Midbrain (tissue), 1 donor: ENCODE measurements at regions not wholly inside any gene's neighbourhood (a gene's known extent, or its start where the extent isn't known, plus 50 kb on each side); places are given as distances from the start of the nearest gene placed in this dataset.
"Not testable (repeated sequence)": the region's sequence is repeated elsewhere in the genome, so short reads cannot be mapped to it uniquely, and the experiment has no call there.

Experiments used
- DNase-seq: peaks from one replicate; lab custom pipeline; 2025; lab: John Stamatoyannopoulos, UW

DNA sequence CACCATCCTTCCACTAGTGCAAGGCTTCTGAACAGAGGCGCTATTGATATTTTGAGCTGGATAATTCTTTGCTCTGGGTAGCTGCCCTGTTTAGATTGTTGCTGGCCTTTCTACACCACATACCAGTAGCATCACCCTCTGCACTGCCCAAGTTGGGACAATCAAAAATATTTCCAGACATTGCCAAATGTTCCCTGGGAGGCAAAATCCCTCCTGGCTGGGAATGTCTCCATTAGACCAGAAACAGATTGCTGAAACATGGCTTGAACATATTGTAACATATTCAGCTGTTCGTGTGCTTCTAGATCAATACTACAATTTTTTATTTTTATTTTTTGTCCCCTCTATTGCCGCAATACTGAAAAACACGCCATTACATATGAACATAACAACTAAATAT lies 174.6 kb downstream of the ABCA8 start:
- no peak for DNase-seq

DNA sequence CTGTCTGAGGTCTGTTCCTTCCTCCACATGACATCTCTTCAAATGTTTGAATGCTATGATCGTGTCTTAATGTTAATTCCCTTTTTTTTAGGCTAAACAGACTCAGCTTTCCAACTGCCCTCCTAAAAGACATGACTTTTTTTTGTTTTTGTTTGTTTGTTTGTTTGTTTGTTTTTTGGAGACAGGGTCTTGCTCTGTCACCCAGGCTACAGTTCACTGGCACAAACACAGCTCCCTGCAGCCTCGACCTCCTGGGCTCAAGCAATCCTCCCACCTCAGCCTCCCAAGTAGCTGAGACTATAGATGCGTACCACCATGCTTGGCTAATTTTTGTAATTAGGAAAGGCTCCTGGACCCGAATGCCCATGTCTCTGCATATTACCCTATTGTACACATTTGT lies 176.5 kb downstream of the ABCA8 start:
- no peak for DNase-seq

DNA sequence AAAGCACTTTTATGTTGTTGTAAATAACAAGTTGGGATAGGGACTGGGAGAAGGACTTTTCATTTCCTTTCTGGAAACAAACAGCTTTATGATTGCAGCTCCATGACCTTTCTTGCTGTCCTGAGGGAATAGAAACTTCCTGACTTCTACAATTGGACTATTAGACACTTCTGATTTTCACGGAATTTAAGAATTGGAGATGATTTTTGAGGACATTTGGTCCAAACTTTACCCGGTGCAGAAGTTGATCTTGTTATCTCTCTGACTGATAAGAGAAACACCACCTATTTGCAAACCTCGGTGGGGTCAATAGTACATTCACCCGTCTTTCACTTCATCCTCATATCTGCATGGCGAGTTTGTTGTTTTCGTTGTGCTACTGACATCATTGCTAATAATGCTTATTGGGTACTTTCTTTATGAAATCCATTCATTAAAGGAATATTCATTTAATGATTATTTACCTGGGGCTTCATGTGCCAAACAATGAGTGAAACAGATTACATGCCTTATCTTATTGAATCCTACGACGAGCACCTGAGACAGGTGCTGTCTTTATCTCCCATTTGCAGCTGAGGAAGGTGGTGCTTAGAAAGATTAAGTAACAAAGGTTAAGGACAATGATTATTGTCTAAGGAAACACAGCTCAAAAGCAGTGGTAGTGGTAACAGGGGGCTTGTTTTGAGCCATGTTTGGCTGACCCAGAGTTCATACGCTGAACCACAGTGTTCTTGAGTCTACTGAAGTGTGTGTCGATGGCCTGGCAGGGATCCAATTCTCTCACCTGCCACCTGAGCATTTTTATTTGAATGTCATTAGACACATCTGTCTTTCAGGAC lies 176.9 kb upstream of the FAM20A start:
- DNase-seq = peak; percentile 50

DNA sequence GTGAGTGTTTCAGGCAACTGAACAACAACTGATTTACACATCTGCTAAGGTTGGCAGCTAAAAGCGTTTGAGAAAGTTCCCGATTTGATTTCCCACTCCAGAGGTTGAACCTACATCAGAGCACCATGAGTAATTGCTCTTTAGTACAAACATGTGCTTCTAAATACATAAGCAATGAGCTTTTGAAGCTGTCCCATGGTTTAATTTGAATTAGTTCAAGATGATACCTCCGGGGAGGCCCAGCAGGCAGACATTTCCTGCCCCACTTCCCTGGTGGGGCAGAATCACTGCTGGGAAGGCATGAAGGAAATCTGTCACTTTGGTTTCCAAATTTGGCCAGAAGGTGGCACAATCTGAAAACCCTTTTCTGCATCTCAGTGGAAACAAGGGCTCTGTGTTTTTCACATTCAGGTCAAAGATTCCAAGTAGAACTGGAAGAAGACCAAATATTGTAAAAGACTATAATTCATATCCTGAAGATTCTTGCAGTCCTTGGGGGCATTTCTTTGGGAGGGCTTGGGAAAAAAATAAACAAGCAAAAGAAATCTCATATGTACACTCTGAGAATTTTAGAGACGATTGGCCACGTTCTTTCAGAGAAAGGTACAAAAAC lies 176.2 kb upstream of the FAM20A start:
- DNase-seq = peak; percentile 88

DNA sequence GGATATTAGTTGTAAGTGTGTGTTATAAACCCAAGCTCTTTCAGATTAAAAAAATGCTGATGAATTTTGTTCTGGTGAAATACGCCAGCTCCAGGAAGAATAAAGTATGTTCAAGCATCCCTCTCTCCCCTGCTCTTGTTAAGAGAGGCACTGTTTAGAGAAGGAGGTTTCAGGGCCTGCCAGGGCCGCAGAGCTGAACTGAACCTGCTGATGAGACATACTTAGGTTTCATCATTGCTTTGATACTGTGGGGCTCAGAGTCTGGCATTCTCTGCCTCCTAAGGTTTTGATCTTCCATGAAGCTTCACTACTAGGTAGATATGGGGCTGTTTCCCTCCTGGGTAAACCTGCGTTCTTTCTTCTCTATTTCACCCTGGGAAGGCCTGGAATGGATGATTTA lies 175.3 kb upstream of the FAM20A start:
- no peak for DNase-seq

DNA sequence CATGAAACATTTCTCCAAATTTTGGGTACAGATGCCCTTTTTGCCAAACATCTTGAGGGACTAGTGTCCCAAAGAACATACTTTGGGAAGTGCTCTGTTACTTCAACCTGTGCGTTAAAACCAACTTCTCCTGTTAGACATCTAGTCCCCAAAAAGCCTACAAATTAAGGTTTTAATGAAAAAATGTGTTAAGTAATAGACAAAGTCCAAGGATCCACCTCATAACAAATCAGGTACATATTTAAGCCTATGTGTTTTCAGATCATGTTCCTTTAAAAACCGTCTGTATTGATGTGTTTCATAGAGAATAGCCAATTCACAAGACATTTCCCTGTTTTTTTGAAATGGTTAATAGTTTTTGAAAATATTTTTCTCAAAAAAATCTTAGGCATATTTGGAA lies 174.8 kb upstream of the FAM20A start:
- DNase-seq = no peak

DNA sequence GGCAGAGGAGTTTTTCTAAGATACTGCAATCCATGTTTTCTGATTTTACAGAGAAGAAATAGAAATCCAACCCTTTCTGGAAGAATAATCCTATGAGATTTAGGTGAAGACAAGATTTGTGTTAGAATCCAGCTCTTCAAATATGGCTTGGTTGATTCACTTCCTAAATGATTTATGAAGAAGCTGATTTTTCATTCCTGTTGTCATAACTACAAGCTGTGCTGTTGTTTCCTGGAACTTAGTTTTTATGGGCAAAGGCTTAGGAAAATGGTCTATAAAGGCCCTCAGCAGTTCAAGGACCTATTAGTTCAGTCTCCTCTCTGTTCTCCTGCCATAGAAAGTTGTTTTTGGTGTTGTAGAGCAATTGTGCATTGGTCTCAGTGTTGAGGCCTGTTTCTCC lies 174.2 kb upstream of the FAM20A start:
- no peak for DNase-seq

DNA sequence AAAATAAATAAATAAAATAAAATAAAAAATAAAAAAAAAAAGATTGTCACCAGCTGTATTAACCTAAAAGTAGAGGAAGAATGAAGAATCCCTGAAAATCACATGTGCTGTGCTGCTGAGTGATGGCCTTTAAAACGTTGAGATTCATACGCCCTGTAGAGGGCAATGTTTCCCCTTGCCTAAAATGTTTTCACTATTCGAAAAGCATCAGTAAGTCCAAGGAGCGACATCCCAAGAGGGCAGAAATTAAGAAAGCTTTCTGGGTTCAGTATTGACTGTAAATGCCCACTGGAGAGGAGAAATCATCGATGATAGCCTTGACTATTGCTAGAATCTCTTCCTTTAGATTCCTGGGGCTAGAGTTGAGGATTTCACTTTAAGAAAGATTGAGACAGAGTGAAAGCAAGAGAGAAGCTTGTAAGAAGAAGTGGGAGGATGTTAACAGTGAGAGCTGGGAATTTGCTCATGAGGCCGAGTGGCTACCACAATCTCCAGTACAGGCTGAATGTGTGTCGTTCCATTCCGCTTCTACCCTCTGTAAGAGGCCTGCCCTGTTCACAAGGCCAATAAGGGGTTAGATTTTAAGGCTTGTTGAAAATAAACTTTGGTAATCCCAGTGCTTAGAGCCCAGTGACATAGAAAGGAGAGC lies 170.8 kb upstream of the FAM20A start:
- DNase-seq = peak; percentile 73

DNA sequence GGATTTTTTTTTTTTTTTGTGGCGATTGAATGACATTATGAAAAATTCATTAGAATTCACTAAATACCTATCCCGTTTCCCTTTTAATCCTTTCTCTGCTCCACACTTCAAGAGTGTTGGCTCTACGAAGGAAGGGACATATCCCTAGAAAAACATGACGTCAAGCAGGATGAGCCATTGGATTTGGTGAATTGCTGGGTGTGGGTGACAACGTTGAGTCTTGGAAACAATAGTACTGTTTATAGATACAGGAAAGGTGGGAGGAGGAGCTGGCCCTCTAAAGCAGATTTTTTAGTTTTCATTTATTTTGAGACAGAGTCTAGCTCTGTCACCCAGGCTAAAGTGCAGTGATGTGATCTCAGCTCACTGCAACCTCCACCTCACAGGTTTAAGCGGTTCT lies 167.6 kb upstream of the FAM20A start:
- DNase-seq = no peak

DNA sequence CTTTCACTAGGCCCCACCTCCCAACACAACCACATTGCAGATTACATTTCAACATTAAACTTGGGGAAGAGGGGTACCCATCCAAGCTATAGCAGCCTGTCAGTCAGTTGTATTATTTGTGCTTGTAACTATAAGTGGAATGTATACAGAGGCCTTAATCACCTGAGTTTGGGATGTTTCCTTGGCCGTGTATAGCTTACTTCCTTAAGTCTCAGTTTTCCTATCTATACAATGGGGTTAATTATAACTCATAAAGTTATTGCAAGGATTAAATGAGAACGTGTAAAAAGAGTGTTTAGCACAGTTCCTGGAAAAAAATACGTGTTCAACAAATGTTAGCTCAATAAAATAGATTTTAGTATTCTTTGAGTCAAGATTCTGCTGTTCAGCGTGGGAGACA lies 165.5 kb upstream of the FAM20A start:
- DNase-seq = no peak

DNA sequence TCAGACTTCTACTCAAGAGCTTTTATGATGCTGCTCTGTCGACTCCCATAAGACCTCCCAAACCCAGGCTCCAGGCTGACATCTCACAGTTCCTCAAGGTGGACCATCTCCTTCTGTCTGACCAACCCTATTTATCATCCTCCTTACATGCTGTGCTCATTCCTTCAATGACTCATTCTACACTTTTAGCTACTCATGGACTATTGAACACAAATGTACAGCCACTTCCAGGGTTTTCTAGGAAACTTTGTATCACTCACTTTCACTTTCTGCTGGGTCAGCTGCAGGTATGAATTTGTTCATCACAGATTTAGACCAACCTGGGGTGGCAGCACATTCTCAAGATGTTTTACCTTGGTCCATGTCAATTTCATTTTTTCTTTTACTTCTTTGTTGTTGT lies 162.4 kb upstream of the FAM20A start:
- no peak for DNase-seq

DNA sequence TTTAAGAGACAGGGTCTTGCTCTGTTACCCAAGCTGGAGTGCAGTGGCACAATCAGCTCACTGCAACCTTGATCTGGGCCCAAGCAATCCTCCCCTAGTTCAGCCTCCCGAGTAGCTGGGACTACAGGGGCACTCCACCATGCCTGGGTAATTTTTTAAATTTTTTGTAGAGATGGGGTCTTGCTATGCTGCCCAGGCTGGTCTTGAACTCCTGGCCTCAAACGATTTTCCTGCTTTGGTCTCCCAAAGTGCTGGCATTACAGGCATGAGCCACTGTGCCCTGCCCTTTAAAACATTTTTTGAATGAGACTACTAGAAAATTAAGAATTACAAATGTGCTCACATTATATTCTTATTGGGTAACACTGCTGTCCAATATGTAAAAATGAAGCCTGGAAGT lies 161.7 kb upstream of the FAM20A start:
- DNase-seq = no peak

DNA sequence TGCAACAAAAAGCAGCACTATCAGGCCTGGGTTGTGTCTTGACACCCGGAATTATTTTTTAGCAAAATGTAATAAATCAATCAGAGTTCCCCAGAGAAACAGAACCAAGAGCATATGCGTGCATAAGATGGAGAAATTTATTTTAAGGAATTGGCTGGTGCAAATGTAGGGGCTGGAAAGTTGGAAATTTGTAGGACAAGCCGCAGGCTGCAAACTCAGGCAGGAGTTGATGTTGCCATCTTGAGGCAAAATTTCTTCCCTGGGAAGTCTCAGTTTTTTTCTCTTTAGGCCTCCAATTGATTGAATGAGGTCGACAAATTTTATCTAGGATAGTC lies 158.9 kb upstream of the FAM20A start:
- DNase-seq = no peak

DNA sequence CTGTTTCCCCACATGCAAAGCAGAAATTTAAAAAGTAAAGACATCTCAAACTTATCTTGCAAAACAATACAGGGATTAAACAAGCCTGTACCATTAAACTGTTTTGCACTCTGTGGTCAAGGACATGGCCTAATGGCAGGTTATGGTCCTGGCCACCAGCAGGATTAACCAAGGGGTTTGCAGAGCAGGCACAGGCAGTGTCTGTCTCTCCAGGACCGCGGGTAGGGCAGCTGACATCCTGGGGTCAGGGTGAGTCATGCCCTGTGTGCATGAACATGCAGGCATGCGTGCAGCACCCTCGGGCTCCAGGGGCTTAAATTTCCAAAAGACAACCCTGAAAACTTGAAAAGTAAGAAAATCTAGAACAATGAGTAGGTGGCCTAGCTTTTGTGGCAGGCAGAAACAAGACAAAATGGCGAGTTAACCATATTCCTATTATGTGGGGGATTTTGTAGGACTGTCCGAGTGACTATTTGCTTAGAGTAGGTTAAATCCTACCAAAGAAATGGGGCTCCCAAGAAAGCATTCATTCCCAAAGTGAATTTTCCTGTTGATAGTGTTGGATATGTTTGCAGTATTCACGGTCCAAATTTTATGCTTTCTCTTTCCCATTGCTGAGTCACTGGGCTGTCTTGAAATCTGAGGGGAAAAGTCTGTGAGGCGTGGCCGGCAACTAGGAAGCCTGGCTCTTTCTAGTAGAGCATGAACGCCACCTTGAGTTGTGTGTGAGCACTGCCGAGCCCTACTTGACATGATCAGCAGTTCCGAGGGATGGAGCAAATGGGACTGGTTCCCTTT lies 158.4 kb upstream of the FAM20A start:
- DNase-seq = peak; percentile 86

DNA sequence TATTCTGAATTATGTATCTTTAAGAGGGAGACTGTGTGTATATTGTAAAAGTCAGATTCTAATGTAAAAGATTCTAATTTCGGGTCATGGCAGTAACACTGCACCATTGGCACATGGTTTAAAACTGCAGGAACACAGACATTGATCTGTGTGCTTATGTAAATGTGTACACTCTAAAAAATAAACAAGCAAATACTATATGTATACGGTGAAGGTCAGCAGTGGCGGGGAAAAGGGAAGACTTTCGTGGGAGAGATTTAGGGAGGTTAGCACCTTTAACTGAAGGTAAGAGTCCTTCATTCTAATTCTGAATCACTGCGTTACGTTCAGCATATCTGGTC lies 157.8 kb upstream of the FAM20A start:
- no peak for DNase-seq

DNA sequence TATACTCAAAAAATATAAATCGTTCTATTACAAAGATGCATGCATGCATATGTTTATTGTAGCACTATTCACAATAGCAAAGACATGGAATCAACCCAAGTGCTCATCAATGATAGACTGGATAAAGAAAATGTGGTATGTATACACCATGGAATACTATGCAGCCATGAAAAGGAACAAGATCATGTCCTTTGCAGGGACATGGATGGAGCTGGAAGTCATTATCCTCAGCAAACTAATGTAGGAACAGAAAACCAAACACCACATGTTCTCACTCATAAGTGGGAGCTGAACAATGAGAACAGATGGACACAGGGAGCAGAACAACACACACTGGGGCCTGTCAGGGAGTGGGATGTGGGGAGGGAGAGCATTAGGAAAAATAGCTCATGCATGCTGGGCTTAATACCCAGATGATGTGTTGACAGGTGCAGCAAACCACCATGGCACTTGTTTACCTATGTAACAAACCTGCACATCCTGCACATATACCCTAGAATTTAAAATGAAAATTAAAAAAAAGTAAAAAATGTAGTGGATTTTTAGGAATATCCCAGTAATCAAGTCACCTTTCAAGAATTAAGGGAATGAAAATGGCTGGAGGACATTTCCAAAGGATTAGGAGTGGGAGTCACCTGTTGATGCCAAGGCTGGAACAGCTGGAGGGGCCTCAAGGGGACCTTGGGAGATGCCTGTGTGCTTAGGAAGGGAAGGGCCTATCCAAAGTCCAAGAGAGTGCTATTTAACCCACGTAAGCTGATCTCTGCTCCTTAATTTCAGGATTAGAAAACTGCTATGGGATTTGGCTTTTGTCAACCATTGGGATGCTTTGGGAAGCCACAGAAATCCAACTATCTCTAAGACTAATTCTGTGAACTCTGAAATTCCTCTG lies 156.9 kb upstream of the FAM20A start:
- DNase-seq = not testable (repeated sequence)

DNA sequence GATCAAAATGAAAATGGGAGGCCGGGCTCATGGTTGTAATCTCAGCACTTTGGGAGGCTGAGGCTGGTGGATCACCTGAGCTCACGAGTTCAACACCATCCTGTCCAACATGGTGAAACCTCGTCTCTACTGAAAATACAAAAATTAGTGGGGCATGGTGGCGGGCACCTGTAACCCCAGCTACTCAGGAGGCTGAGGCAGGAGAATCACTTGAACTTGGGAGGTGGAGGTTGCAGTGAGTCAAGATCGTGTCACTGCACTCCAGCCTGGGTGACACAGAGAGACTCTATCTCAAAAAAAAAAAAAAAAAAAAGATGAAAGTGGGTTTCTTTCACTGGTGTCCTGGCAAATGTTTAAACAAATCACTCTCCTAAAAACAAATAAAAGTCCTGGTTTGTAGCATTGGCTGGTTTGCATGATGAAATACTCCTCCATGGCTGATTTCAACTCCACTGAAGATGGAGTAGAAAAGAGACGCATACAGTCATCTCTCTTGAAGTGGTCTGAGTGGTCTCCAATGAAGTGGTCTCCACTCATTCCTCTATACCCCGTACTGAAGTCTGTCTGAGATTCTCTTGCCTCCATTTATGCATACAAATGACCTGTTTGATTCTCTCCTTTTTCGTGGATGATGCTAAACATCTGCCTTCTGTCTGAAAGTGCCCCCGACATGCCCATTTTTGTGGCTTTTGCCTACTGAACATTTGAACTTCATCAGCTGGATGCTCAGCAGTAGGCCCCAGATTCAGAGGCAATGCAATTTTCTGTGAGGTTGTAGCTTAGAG lies 153.0 kb upstream of the FAM20A start:
- no peak for DNase-seq

DNA sequence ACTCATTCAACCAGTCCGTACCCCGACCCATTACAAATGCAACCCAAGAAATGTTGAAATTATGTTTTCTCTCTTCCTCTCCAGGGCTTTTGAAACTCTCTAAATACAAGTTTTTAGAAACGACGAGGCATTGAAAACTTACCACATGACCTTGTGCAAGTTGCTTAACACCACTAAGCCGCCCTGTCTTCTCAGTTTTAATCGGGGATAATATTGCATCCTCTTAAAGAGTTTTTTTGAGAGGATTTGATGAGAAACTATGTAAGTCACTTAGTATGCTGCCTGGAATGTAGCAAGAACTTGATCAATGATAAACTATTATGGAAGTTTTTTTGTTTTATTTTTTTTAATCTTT lies 149.0 kb upstream of the FAM20A start:
- no peak for DNase-seq

DNA sequence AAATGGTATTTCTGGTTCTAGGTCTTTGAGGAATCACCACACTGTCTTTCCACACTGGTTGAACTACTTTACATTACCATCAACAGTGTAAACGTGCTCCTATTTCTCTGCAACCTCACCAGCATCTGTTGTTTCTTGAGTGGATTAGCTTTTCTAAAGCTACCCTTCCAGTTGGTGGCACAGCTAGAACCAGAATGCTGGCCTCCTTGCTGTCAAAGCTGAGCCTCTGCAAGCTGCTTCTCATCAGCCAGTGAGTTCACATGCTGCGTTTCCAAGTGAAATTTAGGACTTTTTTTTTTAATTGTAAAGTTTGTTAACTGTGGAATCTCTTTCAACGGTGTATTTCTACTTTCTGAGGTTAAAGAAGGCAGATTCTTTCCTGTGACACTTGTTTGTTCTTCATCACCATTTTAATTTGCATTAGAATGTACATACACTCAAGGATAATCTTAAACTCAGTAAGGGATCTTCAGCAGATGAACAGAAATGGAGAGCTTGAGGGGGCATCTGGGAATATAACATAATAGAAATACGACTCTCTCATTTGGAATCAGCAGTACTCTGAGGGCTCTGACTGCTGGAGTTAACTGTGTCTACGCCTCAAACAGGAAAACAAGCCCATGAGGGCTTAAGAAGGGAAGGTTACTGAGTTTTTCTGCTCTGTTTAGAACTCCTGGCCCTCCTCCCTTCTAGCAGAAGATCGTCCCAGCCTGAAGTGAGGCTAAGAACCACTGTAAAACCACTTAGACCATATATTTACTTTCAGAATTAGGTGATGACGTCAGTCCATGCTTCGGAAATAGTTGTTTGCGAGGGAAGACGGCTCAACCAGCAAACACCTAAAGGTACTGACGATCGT lies 148.4 kb upstream of the FAM20A start:
- DNase-seq = no peak

DNA sequence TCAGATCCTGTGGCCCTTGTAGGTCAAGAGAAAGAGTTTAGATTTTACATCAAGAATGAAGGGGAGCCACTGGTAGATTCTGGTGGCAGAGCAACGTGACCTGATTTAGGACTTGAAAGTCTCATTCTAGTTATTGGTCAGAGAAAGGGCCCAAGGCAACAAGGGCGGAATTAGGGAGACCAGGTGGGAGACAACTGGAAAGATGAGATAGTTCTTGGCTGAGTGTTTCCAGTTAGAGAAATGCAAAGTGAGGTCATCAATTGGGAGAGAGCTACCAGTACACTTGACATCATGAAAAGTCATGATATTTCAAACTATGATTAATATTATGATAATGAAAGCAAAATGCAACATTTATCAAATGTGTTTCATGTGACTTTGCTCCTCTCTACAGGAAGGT lies 147.2 kb upstream of the FAM20A start:
- no peak for DNase-seq
